ENCODE measurements at regions not wholly inside any gene's neighbourhood (a gene's known extent, or its start where the extent isn't known, plus 50 kb on each side); places are given as distances from the start of the nearest gene placed in this dataset.
"Not testable (repeated sequence)": the region's sequence is repeated elsewhere in the genome, so short reads cannot be mapped to it uniquely, and the experiment has no call there.

DNA sequence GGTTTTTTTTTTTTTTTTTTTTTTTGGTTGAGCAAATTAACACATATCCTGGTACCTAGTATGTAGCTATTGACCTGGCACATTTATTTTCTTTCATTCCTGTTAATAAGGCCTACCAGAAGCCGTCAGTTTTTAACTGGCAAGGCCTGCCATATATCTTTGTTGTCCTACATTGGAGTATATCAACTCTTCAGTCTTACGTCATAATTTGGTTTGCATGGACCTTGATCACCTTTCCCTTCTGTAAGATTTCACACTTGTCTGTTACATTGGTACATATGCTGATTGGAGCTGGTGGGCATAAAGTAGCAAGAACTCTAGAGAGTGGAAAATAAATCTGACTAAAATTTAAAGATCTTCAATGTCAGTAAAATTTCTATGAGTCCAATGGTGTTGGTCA, 1658.0 kb downstream of the C4orf33 start:
- H3K4me2 ChIP-seq (ENCODE audit: insufficient read depth, low read length): no peak overlapping the region
- no peaks in the 10 kb centered on the region for H4K20me1 ChIP-seq (ENCODE audit: insufficient read depth, low read length)
- no peaks in the 10 kb centered on the region for H3K79me2 ChIP-seq (ENCODE audit: insufficient read depth, low read length)
- no peaks in the 10 kb centered on the region for H3K4me1 ChIP-seq (ENCODE audit: insufficient read depth, low read length)
- no peak for TF ChIP-seq EZH2 (IDR thresholded peaks at IDR 0.05; ENCODE audit: borderline replicate concordance, low read depth, low read length, severe bottlenecking)
- TF ChIP-seq, protein P1, sequence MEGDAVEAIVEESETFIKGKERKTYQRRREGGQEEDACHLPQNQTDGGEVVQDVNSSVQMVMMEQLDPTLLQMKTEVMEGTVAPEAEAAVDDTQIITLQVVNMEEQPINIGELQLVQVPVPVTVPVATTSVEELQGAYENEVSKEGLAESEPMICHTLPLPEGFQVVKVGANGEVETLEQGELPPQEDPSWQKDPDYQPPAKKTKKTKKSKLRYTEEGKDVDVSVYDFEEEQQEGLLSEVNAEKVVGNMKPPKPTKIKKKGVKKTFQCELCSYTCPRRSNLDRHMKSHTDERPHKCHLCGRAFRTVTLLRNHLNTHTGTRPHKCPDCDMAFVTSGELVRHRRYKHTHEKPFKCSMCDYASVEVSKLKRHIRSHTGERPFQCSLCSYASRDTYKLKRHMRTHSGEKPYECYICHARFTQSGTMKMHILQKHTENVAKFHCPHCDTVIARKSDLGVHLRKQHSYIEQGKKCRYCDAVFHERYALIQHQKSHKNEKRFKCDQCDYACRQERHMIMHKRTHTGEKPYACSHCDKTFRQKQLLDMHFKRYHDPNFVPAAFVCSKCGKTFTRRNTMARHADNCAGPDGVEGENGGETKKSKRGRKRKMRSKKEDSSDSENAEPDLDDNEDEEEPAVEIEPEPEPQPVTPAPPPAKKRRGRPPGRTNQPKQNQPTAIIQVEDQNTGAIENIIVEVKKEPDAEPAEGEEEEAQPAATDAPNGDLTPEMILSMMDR (IDR thresholded peaks at IDR 0.05; ENCODE audit: borderline replicate concordance, extremely low read depth, low read length, poor library complexity, severe bottlenecking): no peak
- no peak overlapping the region for H3K4me3 ChIP-seq (ENCODE audit: low read depth in 1 of 2, low read length in 2 of 2)
- H3K27ac ChIP-seq (ENCODE audit: low read length): no peak overlapping the region
- H3K9me3 ChIP-seq (ENCODE audit: insufficient read depth, low read length, severe bottlenecking): no peaks in the 10 kb centered on the region
- no peak overlapping the region for H3K9ac ChIP-seq (ENCODE audit: low read depth, low read length)
- H3K36me3 ChIP-seq (ENCODE audit: insufficient read depth, low read length): no peaks in the 10 kb centered on the region
- ATAC-seq (ENCODE audit: insufficient read depth, low read depth): no peak
- no peak for DNase-seq
- no peaks in the 10 kb centered on the region for H3K27me3 ChIP-seq (ENCODE audit: insufficient read depth, low read length, poor library complexity)
- no peak overlapping the region for H2AFZ ChIP-seq (ENCODE audit: low read depth, low read length)

DNA sequence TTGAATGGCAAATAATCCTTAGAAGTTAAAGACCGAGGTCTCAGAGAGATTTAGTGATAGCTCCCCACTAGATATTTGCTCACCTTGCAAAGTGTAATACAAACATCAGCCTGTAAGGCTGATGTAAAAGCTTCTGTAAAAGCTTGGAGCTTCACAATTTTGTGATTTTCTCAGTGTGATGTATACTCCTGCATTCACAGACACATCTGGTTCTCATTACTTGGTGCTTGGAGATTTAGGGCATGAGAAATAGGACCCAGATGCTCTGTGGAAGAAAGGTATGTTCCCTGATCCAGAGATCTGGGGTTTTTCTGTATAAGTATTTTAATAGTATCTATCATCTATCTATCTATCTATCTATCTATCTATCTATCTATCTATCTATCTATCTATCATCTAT, 1664.3 kb downstream of the C4orf33 start:
- Histone ChIP-seq H3K4me1 (ENCODE audit: insufficient read depth, low read length) (no peaks in the 10 kb centered on the region), H3K27ac (ENCODE audit: low read length) (no peak overlapping the region), H3K9me3 (ENCODE audit: insufficient read depth, low read length, severe bottlenecking) (no peaks in the 10 kb centered on the region), H3K36me3 (ENCODE audit: insufficient read depth, low read length) (no peaks in the 10 kb centered on the region), H3K4me2 (ENCODE audit: insufficient read depth, low read length) (no peak overlapping the region), H3K4me3 (ENCODE audit: low read depth in 1 of 2, low read length in 2 of 2) (no peak overlapping the region), H3K79me2 (ENCODE audit: insufficient read depth, low read length) (no peaks in the 10 kb centered on the region), H2AFZ (ENCODE audit: low read depth, low read length) (no peak overlapping the region; the same call in 1 of the 2 replicates), H3K27me3 (ENCODE audit: insufficient read depth, low read length, poor library complexity) (no peaks in the 10 kb centered on the region), H4K20me1 (ENCODE audit: insufficient read depth, low read length) (no peaks in the 10 kb centered on the region), H3K9ac (ENCODE audit: low read depth, low read length) (no peak overlapping the region)
- ATAC-seq (ENCODE audit: insufficient read depth, low read depth): no peak
- TF ChIP-seq EZH2 (IDR thresholded peaks at IDR 0.05; ENCODE audit: borderline replicate concordance, low read depth, low read length, severe bottlenecking): no peak
- TF ChIP-seq, protein P1 (IDR thresholded peaks at IDR 0.05; ENCODE audit: borderline replicate concordance, extremely low read depth, low read length, poor library complexity, severe bottlenecking): no peak
- no peak for DNase-seq

DNA sequence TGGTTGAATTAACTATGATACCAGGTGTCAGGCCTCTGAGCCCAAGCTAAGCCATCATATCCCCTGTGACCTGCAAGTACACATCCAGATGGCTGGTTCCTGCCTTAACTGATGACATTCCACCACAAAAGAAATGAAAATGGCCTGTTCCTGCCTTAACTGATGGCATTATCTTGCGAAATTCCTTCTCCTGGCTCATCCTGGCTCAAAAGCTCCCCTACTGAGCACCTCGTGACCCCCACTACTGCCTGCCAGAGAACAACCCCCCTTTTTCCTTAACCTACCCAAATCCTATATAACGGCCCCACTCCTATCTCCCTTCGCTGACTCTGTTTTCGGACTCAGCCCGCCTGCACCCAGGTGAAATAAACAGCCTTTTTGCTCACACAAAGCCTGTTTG, 1671.4 kb downstream of the C4orf33 start:
- H3K79me2 ChIP-seq (ENCODE audit: insufficient read depth, low read length); H4K20me1 ChIP-seq (ENCODE audit: insufficient read depth, low read length); H3K27me3 ChIP-seq (ENCODE audit: insufficient read depth, low read length, poor library complexity); ATAC-seq (ENCODE audit: insufficient read depth, low read depth); H3K4me1 ChIP-seq (ENCODE audit: insufficient read depth, low read length); DNase-seq; H3K9ac ChIP-seq (ENCODE audit: low read depth, low read length); H3K4me2 ChIP-seq (ENCODE audit: insufficient read depth, low read length); H3K4me3 ChIP-seq (ENCODE audit: low read depth in 1 of 2, low read length in 2 of 2); H3K36me3 ChIP-seq (ENCODE audit: insufficient read depth, low read length); H3K9me3 ChIP-seq (ENCODE audit: insufficient read depth, low read length, severe bottlenecking); H2AFZ ChIP-seq (ENCODE audit: low read depth, low read length); H3K27ac ChIP-seq (ENCODE audit: low read length): not testable (repeated sequence)

DNA sequence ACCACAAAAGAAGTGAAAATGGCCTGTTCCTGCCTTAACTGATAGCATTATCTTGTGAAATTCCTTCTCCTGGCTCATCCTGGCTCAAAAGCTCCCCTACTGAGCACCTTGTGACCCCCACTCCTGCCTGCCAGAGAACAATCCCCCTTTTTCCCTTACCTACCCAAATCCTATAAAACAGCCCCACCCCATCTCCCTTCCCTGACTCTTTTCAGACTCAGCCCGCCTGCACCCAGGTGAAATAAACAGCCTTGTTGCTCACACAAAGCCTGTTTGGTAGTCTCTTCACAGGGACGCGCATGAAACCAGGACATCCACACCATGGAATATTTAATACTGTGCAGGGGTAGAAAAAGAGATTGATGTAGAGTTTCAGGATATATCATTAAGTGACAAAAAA, 1677.0 kb downstream of the C4orf33 start:
- H3K4me2 ChIP-seq (ENCODE audit: insufficient read depth, low read length); H3K27ac ChIP-seq (ENCODE audit: low read length); H3K9ac ChIP-seq (ENCODE audit: low read depth, low read length); H2AFZ ChIP-seq (ENCODE audit: low read depth, low read length); H3K4me1 ChIP-seq (ENCODE audit: insufficient read depth, low read length); H3K79me2 ChIP-seq (ENCODE audit: insufficient read depth, low read length); H3K4me3 ChIP-seq (ENCODE audit: low read depth in 1 of 2, low read length in 2 of 2); H3K9me3 ChIP-seq (ENCODE audit: insufficient read depth, low read length, severe bottlenecking); ATAC-seq (ENCODE audit: insufficient read depth, low read depth); H3K27me3 ChIP-seq (ENCODE audit: insufficient read depth, low read length, poor library complexity); DNase-seq; H3K36me3 ChIP-seq (ENCODE audit: insufficient read depth, low read length); H4K20me1 ChIP-seq (ENCODE audit: insufficient read depth, low read length): not testable (repeated sequence)

All from DND-41 (cell line).